CD4-positive, alpha-beta T cell (primary cell): ENCODE measurements at regions not wholly inside any gene's neighbourhood (a gene's known extent, or its start where the extent isn't known, plus 50 kb on each side); places are given as distances from the start of the nearest gene placed in this dataset.

Experiments used
- ATAC-seq: fragments of 200-7000 bp; cut with Tn5 transposase; one replicate; pipeline ENCODE4 v1.10.0; 2022; ENCODE audit warnings: mild to moderate bottlenecking; ENCODE audit not compliant: poor library complexity
- CTCF ChIA-PET: fragments of 350-600 bp; sonication (Branson Sonifier 250); formaldehyde crosslinking; loops from one replicate; lab custom pipeline; 2021; ENCODE audit warnings: antibody characterized with exemption, inconsistent platforms; lab: Charles Lee
- POLR2A ChIA-PET: fragments of 350-600 bp; sonication (Branson Sonifier 250); formaldehyde crosslinking; loops from one replicate; lab custom pipeline; 2021; ENCODE audit warnings: antibody characterized with exemption, inconsistent platforms; lab: Charles Lee
- DNase-seq, 14 experiments: peaks; one replicate each; pipeline ENCODE4 v3.0.0-alpha.2; 2013 to 2020; ENCODE audit warnings: mixed read lengths in 2 of 14
- H3K27ac ChIP-seq, 2 donors: one replicate each; pipeline versions ENCODE4 v1.5.1 to v1.7.0; 2013; ENCODE audit warnings: low read length in 2 of 2, low read depth in 1 of 2, mild to moderate bottlenecking in 1 of 2
- H3K27me3 ChIP-seq, 2 experiments: 1 replicate in 1 of 2; 2 replicates in 1 of 2; pipeline versions ENCODE4 v1.6.1 to v1.7.0; 2013; ENCODE audit warnings: low read length in 2 of 2, control low read depth in 1 of 2, mild to moderate bottlenecking in 1 of 2, moderate library complexity in 1 of 2; ENCODE audit not compliant: insufficient read depth in 2 of 2, control insufficient read depth in 1 of 2
- H3K36me3 ChIP-seq: one replicate; pipeline ENCODE4 v1.6.1; 2013; ENCODE audit warnings: low read length, control low read depth; ENCODE audit not compliant: insufficient read depth
- H3K4me1 ChIP-seq: one replicate; pipeline ENCODE4 v1.6.1; 2013; ENCODE audit warnings: low read length, control low read depth; ENCODE audit not compliant: insufficient read depth
- H3K4me3 ChIP-seq: one replicate; pipeline ENCODE4 v1.5.1; 2013; ENCODE audit warnings: mild to moderate bottlenecking, low read length, moderate library complexity
- H3K9me3 ChIP-seq, 2 experiments: 1 replicate in 1 of 2; 2 replicates in 1 of 2; pipeline versions ENCODE4 v1.6.1 to v1.7.0; 2013; ENCODE audit warnings: low read length in 2 of 2, mild to moderate bottlenecking in 2 of 2, control low read depth in 1 of 2, moderate library complexity in 1 of 2; ENCODE audit not compliant: control insufficient read depth in 1 of 2, insufficient read depth in 1 of 2
- H3K27ac Mint-ChIP-seq: one replicate; pipeline ENCODE4 v1.8.0; 2020; ENCODE audit warnings: mixed read lengths
- H3K27me3 Mint-ChIP-seq: one replicate; pipeline ENCODE4 v1.8.0; 2021; ENCODE audit warnings: mixed read lengths
- H3K36me3 Mint-ChIP-seq: one replicate; pipeline ENCODE4 v1.8.0; 2021; ENCODE audit warnings: low read depth, mixed read lengths
- H3K4me1 Mint-ChIP-seq: one replicate; pipeline ENCODE4 v1.8.0; 2021; ENCODE audit warnings: low read depth, mixed read lengths
- H3K4me3 Mint-ChIP-seq: one replicate; pipeline ENCODE4 v1.8.0; 2020; ENCODE audit warnings: mild to moderate bottlenecking, mixed read lengths
- H3K9me3 Mint-ChIP-seq: one replicate; pipeline ENCODE4 v1.8.0; 2020; ENCODE audit warnings: mixed read lengths
- CTCF ChIP-seq: fragments of 200-600 bp; IDR thresholded peaks from one replicate; pipeline ENCODE4 v1.8.0; 2022; ENCODE audit warnings: antibody characterized with exemption, mild to moderate bottlenecking
- intact Hi-C, 2 experiments: fragments of 100-400 bp; cut with DNase I in 1 of 2; cut with micrococcal nuclease in 1 of 2; formaldehyde crosslinking; loops; one replicate each; pipeline versions ENCODE4 v1.15.1 to v1.9.0; 2023 to 2025; cut with DNase I, micrococcal nuclease

GRCh38 chr2:190127651-190128050, 65.1 kb upstream of the MSTN start:
- intact Hi-C loops: no loop called here
- no peak overlapping the region for H3K4me3 ChIP-seq
- Mint-ChIP-seq H3K36me3 (no peaks in the 10 kb centered on the region), H3K27me3 (no peaks in the 10 kb centered on the region), H3K4me1 (no peaks in the 10 kb centered on the region), H3K4me3 (no peak overlapping the region), H3K9me3 (no peaks in the 10 kb centered on the region), H3K27ac (no peak overlapping the region)
- CTCF ChIA-PET: interaction anchor here (0.7 to 0.8 kb wide), 2 partner anchors 9 to 15 kb away, joined by 3 read pairs; no protein-coding TSS in a partner anchor
- no peak for TF ChIP-seq CTCF
- POLR2A ChIA-PET: no interaction called here
- H3K36me3 ChIP-seq: no peaks in the 10 kb centered on the region
- no peak for DNase-seq
- H3K9me3 ChIP-seq: no peaks in the 10 kb centered on the region
- H3K27me3 ChIP-seq: no peaks in the 10 kb centered on the region
- no peaks in the 10 kb centered on the region for H3K4me1 ChIP-seq
- no peak overlapping the region for H3K27ac ChIP-seq
- ATAC-seq: no peak

- no peak overlapping the region for H3K27ac Mint-ChIP-seq
- H3K4me1 Mint-ChIP-seq: no peaks in the 10 kb centered on the region
- no peaks in the 10 kb centered on the region for H3K27me3 ChIP-seq
- H3K4me1 ChIP-seq: no peaks in the 10 kb centered on the region
- no peaks in the 10 kb centered on the region for H3K9me3 Mint-ChIP-seq
- intact Hi-C loops: no loop called here
- DNase-seq: no peak
- no peak for ATAC-seq
- no peak overlapping the region for H3K27ac ChIP-seq
- H3K36me3 Mint-ChIP-seq: no peaks in the 10 kb centered on the region
- H3K27me3 Mint-ChIP-seq: no peaks in the 10 kb centered on the region
- no peak overlapping the region for H3K4me3 ChIP-seq
- ChIA-PET POLR2A (no interaction called here), CTCF (interaction anchor here (0.7 to 0.8 kb wide), 2 partner anchors 10 to 16 kb away, joined by 3 read pairs; no protein-coding TSS in a partner anchor)
- TF ChIP-seq CTCF: no peak
- no peak overlapping the region for H3K4me3 Mint-ChIP-seq
- H3K9me3 ChIP-seq: no peaks in the 10 kb centered on the region
- H3K36me3 ChIP-seq: no peaks in the 10 kb centered on the region
Measured at GRCh38 chr2:190126798-190127197, 64.3 kb upstream of the MSTN start.

GRCh38 chr2:190123956-190124355, 61.4 kb upstream of the MSTN start:
- DNase-seq: no peak
- H3K4me3 ChIP-seq: no peak overlapping the region
- intact Hi-C loops: no loop called here
- H3K4me1 Mint-ChIP-seq: peaks cover 14% of the 10 kb centered on the region
- no peaks in the 10 kb centered on the region for H3K36me3 Mint-ChIP-seq
- no peaks in the 10 kb centered on the region for H3K27me3 ChIP-seq
- H3K27ac ChIP-seq: no peak overlapping the region
- TF ChIP-seq CTCF: no peak
- no peaks in the 10 kb centered on the region for H3K9me3 Mint-ChIP-seq
- no peak for ATAC-seq
- no peak overlapping the region for H3K27ac Mint-ChIP-seq
- POLR2A ChIA-PET: no interaction called here
- H3K4me3 Mint-ChIP-seq: no peak overlapping the region
- no peaks in the 10 kb centered on the region for H3K9me3 ChIP-seq
- H3K36me3 ChIP-seq: no peaks in the 10 kb centered on the region
- no peaks in the 10 kb centered on the region for H3K27me3 Mint-ChIP-seq
- peaks cover 9% of the 10 kb centered on the region for H3K4me1 ChIP-seq
- CTCF ChIA-PET: interaction anchor here (1.2 kb wide), 1 partner anchor 86 kb away, joined by 3 read pairs; no protein-coding TSS in a partner anchor
